Fibroblast of villous mesenchyme (primary cell): ENCODE measurements at regions not wholly inside any gene's neighbourhood (a gene's known extent, or its start where the extent isn't known, plus 50 kb on each side); places are given as distances from the start of the nearest gene placed in this dataset.
A peak's percentile ranks its signal among the peaks of the same experiment; 100 is the strongest.
"Not testable (repeated sequence)": the region's sequence is repeated elsewhere in the genome, so short reads cannot be mapped to it uniquely, and the experiment has no call there.

ENCODE experiments used
- DNase-seq: peaks from one replicate; pipeline ENCODE4 v3.0.0-alpha.2; 2010; ENCODE audit warnings: low read depth
- H3K4me3 ChIP-seq: 2 replicates; pipeline ENCODE4 v1.5.1; 2011; ENCODE audit warnings: low read depth, mild to moderate bottlenecking, low read length
- TF ChIP-seq, protein P1 (sequence below): IDR thresholded peaks from 2 replicates; pipeline ENCODE4 v1.5.1; 2012; ENCODE audit warnings: low read depth, mild to moderate bottlenecking, low read length; ENCODE audit not compliant: insufficient read depth

DNA sequence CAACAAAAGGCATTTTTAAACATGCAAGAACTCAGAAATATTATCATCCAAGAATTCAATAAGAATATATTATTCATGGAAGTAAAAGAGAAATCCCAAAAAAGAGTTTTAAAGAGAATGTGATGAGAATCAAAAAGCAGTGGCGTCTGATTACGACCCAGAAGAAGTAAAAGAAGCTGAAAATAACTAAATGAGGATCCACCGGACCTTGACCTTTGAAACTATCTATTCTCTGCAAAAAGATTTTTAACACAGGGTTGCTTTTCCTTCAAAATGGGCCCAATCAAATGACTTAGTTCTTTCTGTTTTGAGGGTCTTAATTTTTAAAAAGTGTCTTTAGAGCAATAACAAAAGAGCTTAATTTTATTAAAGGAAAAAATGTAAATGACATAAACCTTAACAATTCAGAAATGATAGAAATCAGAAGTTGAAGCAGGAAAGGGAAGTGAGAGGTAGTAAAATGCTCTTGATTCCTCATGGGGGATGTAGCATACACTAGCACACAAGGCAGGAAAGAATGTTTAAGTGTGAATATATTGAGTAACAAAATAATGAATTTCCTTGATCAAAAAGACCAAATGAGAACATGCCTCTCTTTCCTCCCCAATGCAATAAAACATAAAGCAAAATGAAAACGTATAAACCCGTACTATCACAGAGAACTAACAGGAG, 223.1 kb upstream of the PRDM1 start:
- no peak for DNase-seq
- TF ChIP-seq, protein P1, sequence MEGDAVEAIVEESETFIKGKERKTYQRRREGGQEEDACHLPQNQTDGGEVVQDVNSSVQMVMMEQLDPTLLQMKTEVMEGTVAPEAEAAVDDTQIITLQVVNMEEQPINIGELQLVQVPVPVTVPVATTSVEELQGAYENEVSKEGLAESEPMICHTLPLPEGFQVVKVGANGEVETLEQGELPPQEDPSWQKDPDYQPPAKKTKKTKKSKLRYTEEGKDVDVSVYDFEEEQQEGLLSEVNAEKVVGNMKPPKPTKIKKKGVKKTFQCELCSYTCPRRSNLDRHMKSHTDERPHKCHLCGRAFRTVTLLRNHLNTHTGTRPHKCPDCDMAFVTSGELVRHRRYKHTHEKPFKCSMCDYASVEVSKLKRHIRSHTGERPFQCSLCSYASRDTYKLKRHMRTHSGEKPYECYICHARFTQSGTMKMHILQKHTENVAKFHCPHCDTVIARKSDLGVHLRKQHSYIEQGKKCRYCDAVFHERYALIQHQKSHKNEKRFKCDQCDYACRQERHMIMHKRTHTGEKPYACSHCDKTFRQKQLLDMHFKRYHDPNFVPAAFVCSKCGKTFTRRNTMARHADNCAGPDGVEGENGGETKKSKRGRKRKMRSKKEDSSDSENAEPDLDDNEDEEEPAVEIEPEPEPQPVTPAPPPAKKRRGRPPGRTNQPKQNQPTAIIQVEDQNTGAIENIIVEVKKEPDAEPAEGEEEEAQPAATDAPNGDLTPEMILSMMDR, result no peak
- H3K4me3 ChIP-seq, result no peak overlapping the region

DNA sequence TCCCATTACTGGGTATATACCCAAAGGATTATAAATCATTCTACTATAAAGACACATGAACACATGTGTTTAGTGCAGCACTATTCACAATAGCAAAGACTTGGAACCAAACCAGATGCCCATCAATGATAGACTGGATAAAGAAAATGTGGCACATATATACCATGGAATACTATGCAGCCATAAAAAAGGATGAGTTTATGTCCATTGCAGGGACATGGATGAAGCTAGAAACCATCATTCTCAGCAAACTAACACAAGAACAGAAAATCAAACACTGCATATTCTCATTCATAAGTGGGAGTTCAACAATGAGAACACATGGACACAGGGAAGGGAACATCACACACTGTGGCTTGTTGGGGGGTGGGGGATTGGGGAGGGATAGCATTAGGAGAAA, 225.2 kb upstream of the PRDM1 start:
- not testable (repeated sequence) for DNase-seq, H3K4me3 ChIP-seq

DNA sequence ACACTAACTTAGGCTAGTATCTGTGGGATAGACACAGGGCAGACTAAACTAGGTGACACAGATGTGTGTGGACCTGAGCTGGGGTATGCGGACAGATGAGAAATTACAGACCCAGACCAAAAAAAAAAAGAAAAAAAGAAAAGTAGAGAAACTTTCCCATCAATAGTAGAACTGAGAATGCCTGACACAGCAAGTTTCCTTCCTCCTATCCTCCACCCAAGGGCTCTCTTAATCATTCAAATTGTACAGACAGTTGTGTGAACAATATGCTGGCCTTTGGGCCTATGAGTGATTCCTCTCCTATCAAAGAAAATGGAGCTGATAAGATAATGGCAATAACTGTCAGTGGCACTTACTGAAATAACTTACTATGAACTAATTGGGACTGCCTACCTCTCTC, 226.7 kb upstream of the PRDM1 start:
- no peak overlapping the region for H3K4me3 ChIP-seq
- TF ChIP-seq, protein P1, result no peak
- DNase-seq, result no peak

DNA sequence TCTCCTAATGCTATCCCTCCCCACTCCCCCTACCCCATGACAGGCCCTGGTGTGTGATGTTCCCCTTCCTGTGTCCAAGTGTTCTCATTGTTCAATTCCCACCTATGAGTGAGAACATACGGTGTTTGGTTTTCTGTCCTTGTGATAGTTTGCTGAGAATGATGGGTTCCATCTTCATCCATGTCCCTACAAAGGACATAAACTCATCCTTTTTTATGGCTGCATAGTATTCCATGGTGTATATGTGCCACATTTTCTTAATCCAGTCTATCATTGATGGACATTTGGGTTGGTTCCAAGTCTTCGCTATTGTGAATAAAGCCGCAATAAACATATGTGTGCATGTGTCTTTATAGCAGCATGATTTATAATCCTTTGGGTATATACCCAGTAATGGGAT, 227.5 kb upstream of the PRDM1 start:
- H3K4me3 ChIP-seq, DNase-seq: not testable (repeated sequence)

DNA sequence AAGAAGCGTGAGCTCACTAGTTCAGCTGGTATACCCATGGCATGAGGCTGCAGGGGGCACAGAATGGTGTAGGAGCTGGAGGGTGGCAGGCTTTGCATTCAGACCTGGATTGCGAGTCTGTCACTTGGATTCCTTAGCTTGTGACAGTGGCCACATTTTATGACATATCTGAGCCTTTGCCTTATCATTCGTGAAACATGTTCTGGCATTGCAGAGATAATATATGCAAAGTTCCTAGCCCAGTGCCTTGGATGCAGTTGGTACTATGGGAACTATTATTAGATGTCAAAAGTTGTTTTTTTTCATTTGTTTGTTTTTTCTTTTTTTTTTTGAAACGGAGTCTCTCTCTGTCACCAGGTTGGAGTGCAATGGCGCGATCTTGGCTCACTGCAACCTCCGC, 230.7 kb upstream of the PRDM1 start:
- TF ChIP-seq, protein P1, result no peak
- H3K4me3 ChIP-seq, result no peak overlapping the region
- no peak for DNase-seq

DNA sequence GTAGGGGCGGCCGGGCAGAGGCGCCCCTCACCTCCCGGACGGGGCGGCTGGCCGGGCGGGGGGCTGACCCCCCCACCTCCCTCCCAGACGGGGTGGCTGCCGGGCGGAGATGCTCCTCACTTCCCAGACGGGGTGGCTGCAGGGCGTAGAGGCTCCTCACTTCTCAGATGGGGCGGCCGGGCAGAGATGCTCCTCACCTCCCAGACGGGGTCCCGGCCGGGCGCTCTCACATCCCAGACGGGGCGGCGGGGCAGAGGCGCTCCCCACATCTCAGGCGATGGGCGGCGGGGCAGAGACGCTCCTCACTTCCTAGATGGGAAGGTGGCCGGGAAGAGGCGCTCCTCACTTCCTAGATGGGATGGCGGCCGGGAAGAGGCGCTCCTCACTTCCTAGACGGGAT, 232.2 kb upstream of the PRDM1 start:
- not testable (repeated sequence) for H3K4me3 ChIP-seq, DNase-seq

DNA sequence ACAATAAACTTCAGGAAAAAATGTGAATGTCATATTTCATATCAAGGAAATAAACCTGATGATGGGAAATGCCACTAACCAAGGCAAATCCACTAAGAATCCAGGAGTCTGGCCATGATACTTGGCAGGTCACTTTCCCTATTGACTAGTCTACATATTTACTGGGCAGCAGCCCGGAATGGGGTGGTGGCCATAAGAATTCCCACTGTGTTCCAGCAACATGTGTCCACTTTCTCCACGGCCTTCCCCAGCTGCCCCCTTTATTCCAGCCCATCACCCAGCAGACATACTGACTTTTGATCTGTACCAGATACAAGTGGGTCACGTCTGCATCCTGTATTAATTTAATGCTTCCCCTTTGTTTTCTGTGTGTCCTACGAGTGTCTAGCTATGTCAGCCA, 234.5 kb upstream of the PRDM1 start:
- TF ChIP-seq, protein P1, result no peak
- H3K4me3 ChIP-seq, result no peak overlapping the region
- DNase-seq, result no peak

DNA sequence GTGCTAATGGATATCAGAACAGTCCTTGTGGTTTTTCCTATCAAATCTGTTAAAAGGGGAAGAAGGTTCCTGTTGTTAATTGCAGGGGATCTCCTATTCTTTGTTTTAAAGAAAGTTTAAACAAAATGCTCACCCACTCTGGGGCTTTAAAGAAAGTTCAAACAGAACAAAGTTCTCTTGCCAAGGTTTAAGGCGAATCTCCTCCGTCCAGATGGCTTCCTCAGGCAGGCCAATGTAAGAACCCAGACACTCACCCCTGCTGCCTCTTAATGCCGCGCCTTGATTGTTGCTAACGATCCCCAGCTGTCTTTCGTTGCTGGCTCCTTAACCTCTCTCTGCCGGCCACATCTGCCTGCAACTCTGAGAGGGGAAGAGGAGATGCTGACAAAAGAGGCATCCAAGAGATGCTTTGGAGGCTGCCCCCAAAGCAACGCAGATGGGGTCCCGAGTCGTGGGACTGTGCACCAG, 235.0 kb upstream of the PRDM1 start:
- peak; percentile 55 for DNase-seq
- TF ChIP-seq, protein P1, result no peak
- H3K4me3 ChIP-seq, result no peak overlapping the region
